GM21360 (cell line): ENCODE measurements at regions not wholly inside any gene's neighbourhood (a gene's known extent, or its start where the extent isn't known, plus 50 kb on each side); places are given as distances from the start of the nearest gene placed in this dataset.
"Not testable (repeated sequence)": the region's sequence is repeated elsewhere in the genome, so short reads cannot be mapped to it uniquely, and the experiment has no call there.

Source experiments
- ATAC-seq: cut with Tn5 transposase; IDR thresholded peaks from one replicate; pipeline ENCODE4 v1.9.1; 2021; ENCODE audit warnings: mild to moderate bottlenecking, moderate library complexity; ENCODE audit not compliant: unreplicated experiment

DNA sequence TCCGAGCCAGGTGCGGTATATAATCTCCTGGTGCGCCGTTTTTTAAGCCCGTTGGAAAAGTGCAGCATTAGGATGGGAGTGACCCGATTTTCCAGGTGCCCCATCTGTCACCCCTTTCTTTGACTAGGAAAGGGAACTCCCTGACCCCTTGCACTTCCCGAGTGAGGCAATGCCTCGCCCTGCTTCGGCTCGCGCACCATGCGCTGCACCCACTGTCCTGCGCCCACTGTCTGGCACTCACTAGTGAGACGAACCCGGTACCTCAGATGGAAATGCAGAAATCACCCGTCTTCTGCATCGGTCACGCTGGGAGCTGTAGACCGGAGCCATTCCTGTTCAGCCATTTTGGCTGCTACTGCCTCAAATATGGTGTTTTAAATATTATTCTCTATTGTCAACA is 198.0 kb downstream of the MEIS1 start:
- not testable (repeated sequence) for ATAC-seq

DNA sequence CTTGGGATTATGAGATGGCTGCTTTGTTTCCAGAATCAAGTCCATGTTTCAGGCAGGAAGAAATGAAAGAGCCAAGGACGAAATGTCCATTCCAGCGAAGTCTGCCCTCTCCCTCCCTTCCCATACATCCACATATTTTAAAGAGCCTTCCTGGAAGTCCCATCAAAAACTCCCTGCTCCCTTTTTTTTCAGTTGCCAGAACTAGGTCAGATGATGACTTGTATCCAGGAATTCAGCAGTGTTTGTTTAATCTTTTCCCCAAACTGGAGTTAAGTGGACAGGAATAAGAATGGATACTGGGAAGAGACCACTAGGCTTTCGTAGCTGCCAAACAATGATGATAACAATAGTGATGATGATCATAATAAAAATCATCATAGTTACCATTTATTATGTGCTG is 198.7 kb downstream of the MEIS1 start:
- no peak for ATAC-seq

DNA sequence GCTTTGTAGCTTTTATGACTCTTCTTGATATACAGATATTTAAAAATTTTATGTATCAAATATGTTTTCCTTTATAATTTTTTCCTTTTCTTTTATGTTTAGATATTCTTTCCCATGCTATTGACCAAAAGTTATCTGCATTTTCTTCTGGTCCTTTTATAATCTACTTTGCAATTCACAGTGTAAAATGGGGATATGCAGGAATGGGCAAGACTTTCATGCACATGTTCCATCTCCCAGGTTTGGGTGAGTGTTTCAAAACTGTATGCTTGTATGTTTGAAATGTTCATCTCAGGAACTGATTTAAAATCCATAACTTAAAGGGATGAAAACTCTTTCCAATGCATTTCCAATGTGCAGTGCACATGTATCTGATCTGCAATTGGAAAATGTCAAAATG is 199.9 kb downstream of the MEIS1 start:
- ATAC-seq = no peak

DNA sequence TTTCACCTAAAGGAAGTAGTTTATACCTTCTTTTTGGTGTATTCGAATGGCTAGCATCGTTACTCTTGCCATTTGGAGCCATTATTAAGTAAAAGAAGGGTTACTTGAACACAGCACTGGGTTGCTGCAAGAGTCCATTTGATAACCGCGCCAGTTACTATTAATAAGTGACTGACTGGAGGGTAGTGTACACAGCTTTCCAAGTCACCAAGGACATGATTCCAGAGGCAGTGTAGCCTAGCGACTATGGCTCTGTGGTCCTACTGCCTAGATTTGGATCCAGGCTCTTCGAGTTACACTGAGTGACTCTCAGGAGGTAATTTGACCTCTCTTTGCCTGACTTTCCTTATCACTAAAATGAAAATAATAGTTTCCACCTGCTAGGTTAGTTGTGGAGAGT is 206.8 kb downstream of the MEIS1 start:
- no peak for ATAC-seq

DNA sequence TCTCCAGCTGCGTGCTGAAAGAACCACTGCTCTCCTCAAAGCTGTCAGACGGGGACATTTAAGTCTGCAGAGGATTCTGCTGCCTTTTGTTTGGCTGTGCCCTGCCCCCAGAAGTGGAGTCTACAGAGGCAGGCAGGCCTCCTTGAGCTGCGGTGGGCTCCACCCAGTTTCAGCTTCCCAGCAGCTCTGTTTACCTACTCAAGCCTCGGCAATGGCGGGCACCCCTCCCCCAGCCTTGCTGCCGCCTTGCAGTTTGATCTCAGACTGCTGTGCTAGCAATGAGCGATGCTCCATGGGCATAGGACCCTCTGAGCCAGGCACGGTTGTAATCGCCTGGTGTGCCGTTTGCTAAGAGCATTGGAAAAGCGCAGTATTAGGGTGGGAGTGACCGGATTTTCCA is 213.2 kb downstream of the MEIS1 start:
- ATAC-seq = not testable (repeated sequence)

DNA sequence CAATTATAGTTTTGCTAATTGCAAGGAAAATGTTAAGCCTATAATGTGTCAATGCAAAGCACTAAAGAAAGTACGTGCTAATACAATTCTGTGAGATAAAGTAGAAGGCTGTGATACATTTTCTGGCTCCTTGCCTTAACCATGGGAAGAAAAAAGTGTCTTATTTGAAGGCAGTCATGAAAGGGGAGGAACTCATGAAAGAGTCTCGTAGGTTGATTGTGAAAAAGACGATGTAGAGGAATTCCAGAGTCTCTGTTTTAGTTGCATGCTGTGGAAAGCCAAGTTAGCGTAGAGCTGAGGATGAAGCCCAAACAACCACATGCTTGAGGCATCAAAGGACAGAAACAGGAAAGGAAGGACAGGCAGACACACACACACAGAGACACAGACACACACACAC is 214.1 kb downstream of the MEIS1 start:
- ATAC-seq = no peak

DNA sequence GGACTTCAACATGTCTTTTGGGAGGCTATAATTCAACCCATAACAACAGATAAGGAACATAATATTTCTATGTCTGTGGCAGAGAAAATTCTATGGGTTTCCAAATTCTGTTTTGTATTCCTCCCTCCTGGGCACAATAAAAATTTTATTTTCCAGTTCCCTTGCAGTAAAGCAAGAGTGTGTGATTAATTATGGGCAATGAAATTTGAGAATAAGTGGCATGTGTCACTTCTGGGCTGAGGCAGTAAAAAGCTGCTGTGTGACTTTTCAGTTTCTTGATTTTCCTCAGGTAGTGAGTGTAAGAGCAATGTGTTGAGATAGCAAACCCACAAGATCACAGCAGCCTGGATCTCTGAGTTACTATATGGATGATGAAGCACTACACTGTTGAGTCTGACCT is 216.4 kb downstream of the MEIS1 start:
- ATAC-seq = no peak

DNA sequence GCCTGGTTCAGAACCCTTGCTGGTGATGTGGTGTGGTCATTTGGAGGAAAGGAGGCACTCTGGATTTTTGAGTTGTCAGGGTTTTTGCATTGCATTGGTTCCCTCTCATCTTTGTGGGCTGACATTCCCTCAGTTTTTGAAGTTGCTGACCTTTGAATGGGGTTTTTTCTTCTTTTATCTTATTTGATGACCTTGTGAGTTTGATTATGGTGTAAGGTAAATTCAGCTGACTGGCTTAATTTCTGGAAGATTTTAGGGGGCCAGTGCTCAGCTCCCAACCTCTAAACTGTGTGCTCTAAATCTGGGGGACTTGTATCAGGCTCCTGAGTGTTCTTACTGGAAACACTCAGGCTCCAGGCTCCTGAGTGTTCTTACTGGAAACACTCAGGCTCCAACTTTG is 225.9 kb downstream of the MEIS1 start:
- no peak for ATAC-seq

DNA sequence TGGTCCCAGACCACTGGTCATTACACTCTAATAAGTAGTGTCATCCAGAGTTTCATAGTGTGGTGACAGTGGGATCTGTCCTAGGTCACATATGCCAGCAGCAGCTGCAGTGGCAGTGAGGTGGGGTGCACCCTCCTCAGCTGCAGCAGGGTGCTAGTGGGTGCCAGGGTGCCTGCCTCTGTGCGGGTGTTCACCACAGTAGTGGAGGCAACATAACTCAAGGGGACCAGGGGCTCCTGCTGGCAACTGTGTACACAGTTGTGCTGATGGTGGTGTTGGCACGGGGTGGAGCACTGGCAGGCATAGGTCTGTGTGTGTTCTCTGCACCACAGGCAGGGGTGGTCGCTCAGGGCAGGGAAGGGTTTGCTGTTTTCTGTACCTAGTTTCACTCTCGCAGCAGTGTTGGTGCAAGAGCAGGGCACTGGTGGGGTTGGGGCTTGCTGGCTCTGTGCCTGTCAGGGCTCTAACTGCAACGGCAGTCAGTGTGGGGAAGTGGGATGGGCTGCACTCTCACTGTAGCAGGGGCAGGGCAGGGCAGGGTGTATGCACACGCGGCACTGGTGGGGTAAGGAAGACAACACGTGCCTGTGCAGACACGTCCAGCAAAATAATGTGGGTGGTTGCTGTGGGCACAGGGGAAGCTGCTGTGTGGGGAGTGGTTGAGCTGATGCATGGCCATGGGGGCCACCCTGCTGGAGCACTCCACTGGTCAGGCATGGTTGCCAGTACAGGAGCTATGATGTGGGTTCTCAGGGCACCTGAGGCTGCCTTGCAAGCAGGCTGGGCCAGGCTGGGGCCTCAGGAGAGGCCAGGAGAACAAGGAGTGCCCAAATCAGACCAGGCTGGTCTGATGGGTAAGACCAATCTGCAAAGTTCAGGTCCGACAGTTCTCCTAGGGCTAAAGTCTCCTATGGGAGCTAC is 226.6 kb downstream of the MEIS1 start:
- ATAC-seq = no peak

DNA sequence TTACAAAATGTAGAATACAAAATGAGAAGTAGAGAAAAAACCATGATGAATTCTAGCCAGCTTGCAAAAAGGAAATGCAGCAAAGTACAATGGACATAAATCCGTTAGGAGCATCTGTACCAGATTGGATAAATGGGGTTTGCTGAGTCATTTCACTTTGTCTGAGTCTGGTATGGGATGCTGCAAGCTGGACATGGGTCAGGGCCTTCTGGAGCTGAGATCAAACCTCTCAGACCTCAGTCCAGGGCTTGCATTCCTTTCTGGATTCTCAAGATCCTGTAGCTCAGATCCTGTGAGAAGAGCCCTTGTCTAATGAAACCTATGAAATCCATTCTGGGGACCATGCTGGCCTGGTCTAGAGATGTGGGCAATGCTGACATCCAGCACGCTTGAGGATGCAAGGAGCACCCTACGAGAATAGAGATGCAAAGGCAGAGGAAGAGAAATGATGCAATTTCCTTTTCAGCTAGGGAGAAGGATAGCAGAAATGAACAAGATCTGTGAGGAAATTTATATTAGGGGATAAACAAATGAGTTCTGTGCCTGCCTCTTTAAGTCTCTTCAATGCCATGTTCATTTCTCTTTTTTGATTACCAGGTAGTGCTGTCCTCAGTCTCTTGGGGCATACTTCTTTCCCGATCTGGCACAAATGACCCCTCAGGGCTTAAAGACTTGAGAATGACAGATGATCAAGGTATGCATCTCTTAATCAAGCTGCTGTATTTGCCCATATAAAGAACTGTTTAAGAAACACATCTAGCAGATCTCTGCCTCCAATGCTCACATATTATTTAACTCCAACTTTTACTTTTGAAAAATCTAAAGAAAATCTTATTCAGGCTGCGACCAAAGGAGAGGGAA is 230.4 kb downstream of the MEIS1 start:
- no peak for ATAC-seq

DNA sequence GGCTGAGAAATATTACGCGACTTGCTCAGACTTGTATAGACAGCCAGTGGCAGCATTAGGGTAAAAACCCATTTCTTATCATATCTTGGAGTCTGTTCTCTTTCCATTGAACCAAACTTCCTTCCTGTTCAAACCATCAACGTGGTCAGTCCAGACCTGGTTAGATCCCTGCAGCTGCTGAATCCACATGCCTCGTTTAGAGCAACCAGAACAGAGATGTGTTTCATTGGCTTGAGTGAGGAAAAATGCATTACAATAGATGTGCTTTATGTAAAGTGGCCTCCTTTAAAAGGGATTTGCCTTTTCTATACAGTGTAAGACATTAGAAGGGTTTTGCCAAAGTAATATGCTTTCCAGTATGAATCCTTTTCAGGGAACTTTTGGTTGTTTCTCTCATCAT is 232.4 kb downstream of the MEIS1 start:
- ATAC-seq = no peak

DNA sequence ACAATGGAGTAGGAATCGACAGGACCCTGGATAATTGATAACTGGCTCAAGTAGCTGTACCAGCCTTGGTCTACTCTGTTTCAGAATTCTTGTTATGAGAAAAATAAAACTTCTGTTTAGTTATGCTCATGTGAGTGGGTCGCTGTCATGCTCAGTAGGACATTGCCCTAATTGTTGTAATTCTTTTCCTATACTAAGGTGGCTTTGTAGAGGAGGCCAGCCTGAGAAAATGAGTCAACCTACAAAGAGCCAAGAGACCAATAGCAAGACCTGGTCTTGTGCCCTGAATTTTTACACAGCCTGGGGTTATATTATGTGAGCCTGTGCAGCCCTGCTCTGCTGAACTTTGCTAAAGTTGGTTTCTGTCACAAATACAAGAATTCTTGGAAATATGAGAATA is 238.4 kb downstream of the MEIS1 start:
- no peak for ATAC-seq

DNA sequence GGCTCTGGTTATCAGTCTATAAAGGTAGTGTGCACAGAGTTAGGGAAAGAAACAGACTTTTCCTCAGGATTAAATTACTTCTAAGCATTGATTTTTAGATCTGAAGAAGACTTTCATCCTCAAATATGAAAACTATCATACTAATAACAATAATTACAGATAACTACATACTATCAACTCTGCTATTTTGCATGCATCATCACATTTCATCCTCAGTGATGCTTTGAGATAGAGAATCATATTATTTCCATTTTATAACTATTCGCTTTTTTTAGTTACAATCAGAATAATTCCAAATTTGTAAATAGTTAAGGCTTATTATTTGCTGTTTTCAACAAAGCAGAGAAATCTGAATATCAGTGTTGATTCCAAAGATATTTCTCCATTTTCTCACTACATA is 239.2 kb downstream of the MEIS1 start:
- ATAC-seq = no peak

DNA sequence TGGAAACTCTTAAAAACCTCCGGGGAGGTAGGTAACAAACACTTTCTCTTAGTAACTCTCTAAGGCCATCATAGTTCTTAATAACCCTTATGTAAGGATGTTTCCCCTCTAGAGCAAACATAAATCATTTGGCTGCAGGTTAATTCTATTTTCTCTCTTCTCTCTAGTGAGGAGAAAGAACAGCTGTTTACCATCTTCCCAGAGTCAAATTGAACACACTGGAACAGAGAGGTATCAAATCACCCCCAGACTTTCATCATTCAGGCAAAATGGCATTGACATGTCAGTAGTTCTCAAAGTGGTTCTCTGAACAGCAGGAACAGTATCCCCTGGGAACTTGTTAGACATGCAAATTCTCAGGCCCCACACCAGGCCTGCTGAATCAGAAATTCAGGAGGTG is 240.7 kb downstream of the MEIS1 start:
- no peak for ATAC-seq

DNA sequence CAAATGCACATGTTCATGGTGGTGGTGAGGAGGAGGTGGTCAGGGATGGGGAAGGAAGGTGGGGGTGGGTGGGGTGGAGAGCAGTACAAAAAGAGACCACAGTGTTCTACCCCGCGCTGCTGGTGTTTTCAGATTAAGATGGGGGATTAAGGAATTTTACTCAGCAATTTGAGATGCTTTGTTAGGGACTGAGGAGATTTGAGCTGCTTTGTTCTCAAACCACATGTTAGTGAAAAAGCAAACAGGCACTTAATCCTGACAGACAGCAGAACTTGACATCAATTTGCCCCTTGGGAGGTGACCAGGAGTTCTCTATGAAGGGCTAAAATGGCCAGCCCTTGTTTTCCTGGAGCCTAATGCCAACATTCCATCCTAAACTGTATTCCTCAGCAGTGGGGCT is 244.5 kb downstream of the MEIS1 start:
- ATAC-seq = no peak

DNA sequence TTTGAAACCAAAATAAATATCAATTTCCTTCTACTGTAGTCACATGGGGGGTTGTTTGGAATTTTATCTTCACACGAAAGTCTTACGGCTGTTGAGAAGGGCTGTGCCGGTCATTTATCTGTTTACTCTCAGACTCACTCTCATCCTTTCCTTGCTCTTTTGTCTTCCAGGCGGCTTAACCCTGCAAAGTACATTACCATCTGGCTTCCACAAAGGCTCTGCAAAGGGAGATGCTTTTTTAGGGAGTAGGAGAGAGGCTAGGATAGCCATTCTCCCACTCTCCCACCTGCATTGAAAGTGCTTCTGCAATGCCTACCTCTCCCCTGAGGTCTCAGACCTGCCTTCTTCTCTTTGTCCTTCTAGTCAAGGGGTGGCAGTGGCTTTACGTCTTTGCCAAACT is 247.6 kb downstream of the MEIS1 start:
- no peak for ATAC-seq

DNA sequence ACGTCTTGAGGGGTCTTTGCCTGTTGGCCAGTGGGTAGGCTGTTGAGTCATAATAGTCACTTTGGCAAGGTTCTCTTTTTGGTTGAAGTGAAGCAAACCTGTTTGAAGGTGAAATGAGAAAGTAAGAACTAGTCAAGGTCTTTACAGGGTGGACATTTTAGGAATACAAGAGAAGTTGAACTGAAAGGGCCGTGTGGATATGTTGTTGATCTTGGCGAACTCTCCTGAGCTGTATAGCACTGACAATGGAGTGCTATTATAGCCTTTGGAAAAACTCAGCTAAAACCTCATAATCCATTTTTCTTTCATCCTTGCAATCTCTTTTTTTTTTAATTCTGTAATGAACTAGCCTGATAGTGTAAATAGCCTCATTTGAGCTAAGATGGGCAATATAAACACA is 248.1 kb downstream of the MEIS1 start:
- no peak for ATAC-seq

DNA sequence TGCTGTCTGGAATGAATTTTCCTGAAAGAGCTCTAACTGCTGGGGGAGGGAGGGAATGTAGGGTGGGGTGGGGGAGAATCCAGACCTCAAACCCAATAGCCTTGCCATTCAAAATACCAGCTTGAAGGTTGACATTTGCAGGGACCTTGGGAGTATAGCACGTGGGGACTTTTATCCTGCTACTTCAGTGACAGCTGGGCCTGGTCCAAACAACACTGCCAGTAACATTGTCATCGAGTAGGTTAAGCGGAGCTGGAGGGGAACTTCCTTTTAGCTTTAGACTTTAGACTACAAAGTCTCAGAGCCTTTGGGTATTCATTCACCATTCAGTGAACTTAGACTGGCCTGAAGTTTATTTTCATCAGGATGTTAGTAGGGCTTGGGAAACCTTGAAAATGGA is 248.7 kb downstream of the MEIS1 start:
- no peak for ATAC-seq

DNA sequence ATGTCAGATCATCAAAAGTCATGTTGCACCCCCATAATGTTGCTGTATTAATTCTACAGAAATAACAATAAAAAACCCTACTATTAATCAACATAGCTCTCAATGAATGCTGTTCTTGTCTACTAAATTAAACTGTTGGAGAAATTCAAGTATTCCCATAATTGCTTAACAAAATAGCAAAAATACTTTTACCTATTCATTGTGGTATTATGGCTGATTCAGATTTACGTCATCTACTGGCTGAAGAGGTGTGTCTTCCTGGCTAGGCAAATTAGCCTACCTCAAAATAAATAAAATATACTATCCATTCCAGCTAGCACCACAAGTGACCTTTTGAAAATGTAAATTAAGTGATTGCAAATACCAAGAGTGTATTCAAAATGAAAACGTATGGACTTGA is 249.4 kb downstream of the MEIS1 start:
- ATAC-seq = no peak

DNA sequence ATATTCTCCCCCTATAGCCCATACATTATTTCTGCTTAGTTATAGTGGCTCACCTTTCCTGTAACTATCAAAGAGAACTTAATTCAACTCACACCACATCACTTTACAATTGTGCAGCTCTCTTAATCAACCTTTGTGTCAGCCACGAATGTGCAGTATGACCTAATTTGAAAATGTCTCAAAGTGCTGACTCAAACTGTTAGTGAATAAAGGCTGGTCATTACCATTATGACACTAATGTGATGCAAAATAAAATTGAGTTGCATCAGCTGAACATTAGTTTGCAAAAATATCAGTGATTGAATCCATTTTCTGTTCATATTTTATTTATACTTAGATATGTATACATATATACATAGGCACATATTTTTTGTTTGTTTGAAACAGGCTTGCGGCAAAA is 251.8 kb downstream of the MEIS1 start:
- ATAC-seq = no peak

DNA sequence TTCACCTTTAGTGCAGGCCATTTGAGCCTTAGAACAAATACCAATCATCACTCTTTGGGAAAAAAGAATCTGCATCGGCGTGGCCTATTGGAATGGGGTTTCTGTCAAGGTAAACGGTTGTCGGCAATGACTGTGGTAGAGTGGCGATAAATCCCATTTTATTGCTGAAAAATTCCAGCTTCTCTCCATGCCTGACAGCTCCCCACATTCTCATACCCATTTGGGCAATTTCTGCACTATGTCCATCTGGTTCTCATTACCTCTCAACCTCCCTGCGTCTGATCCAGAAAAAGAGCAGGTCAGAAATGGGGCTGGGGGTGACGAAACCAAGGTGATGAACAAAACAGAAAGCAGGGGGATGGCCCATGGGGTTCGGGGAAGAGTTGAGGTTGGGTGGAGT is 254.0 kb downstream of the MEIS1 start:
- no peak for ATAC-seq

DNA sequence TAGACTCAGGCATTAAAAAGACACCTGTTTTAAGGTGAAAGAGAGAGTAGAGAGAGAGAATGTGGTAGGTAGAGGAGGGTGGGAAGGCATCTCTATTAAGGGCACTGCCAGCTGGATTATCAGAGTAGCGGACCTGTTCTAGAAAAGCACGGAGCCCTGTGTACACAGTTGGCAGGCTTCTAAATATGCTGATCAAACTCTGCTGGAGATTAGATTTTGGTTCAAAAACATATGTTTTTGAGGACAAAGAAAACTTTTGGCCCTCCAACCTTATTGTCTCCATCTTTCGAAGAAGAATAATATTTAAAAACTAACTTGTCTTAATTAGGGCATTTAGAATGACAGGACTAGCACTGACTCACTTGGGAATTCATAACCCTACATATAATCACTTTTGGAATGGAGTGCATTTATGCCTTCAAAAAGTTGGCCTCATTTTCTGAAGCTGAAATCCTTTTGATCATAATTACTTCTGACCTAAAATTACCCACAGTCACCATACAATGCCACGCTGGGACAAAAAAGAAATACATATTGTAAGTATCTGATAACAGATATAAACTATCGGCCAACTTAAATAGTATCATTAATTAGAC is 254.6 kb downstream of the MEIS1 start:
- ATAC-seq = no peak
